Panc1 (cell line): ENCODE measurements at regions not wholly inside any gene's neighbourhood (a gene's known extent, or its start where the extent isn't known, plus 50 kb on each side); places are given as distances from the start of the nearest gene placed in this dataset.

ENCODE experiments used
- CTCF ChIP-seq: fragments of 450-650 bp; IDR thresholded peaks from 2 replicates; pipeline ENCODE4 v1.5.1; 2017; ENCODE audit warnings: mild to moderate bottlenecking
- POLR2AphosphoS5 ChIP-seq: IDR thresholded peaks from 2 replicates; pipeline ENCODE4 v1.6.1; 2012; ENCODE audit warnings: mild to moderate bottlenecking, low read depth, low read length, moderate library complexity
- REST ChIP-seq, 2 experiments: IDR thresholded peaks; 2 replicates each; pipeline ENCODE4 v1.6.1; 2011 to 2012; ENCODE audit warnings: low read depth in 2 of 2, control low read depth in 1 of 2, low read length in 1 of 2, mild to moderate bottlenecking in 1 of 2, moderate library complexity in 1 of 2; ENCODE audit not compliant: insufficient read depth in 1 of 2
- SIN3A ChIP-seq: IDR thresholded peaks from 2 replicates; pipeline ENCODE4 v1.6.1; 2012; ENCODE audit warnings: low read depth, mild to moderate bottlenecking, low read length, moderate library complexity, borderline replicate concordance; ENCODE audit not compliant: insufficient read depth
- TCF7L2 ChIP-seq: IDR thresholded peaks from 2 replicates; pipeline ENCODE4 v1.6.1; 2011; ENCODE audit warnings: mild to moderate bottlenecking, low read depth, low read length, inconsistent platforms

DNA sequence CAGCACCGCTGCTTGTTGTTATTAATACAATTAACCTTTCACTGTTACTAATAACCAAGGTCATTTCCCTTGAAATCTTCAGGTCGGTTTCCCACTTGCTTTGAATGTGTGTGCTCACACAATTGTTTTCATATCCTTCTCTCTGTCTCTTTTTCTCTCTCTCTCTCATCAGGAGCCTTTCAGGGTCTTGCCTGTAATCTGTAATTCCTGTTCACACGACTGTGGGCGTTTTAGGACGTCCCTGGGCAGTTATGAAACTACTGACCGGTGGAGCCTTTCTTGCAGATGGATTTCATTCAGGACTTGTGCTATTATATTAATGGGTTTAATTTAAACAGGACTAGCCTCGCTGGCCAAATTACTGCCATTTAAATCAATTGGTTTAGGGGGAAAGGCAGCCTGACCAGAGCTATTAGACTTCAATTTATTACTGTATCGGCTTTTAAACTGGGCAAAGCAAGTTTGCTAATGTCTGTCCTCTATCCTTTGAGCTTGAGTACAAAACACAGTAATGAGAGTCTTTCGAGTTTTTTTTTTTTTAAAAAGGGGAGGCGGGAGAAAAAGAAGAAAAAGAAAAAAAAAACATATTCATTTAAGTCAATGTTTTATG lies 316.0 kb upstream of the TLE4 start:
- TF ChIP-seq REST (IDR thresholded peaks at IDR 0.05; ENCODE audit: insufficient read depth in 1 of 2, low read depth in 2 of 2, low read length in 1 of 2): no peak
- TF ChIP-seq CTCF: no peak
- no peak for TF ChIP-seq POLR2AphosphoS5
- TF ChIP-seq SIN3A: no peak
- TF ChIP-seq TCF7L2: no peak
